ENCODE measurements at regions not wholly inside any gene's neighbourhood (a gene's known extent, or its start where the extent isn't known, plus 50 kb on each side); places are given as distances from the start of the nearest gene placed in this dataset.

- TF ChIP-seq MYC (IDR thresholded peaks at IDR 0.05; ENCODE audit: low read depth, low read length): no peak
- TF ChIP-seq MYC (CRISPR knock-in tag; IDR thresholded peaks at IDR 0.05; ENCODE audit: borderline replicate concordance, low read depth): no peak
- no peak for TF ChIP-seq CHCHD3 (CRISPR knock-in tag; IDR thresholded peaks at IDR 0.05)
- TF ChIP-seq USF2 (CRISPR knock-in tag; IDR thresholded peaks at IDR 0.05): no peak
- no peak for TF ChIP-seq YY1 (IDR thresholded peaks at IDR 0.05; ENCODE audit: borderline replicate concordance in 1 of 3, control insufficient read depth in 1 of 3, extremely low read depth in 1 of 3, insufficient read depth in 3 of 3, insufficient read length in 1 of 3, insufficient replicate concordance in 2 of 3, low read depth in 1 of 3, low read length in 2 of 3)
- TF ChIP-seq CBX8 (IDR thresholded peaks at IDR 0.05; ENCODE audit: borderline replicate concordance, extremely low read depth, low read depth, low read length, poor library complexity, severe bottlenecking): no peak
- TF ChIP-seq CCNT2 (IDR thresholded peaks at IDR 0.05; ENCODE audit: borderline replicate concordance, extremely low read depth, insufficient read length, low read depth, low read length): no peak
Measured at GRCh38 chr6:84582997-84583396, 181.4 kb downstream of the TBX18 start.

Measured in K562 (cell line).